ENCODE measurements at regions not wholly inside any gene's neighbourhood (a gene's known extent, or its start where the extent isn't known, plus 50 kb on each side); places are given as distances from the start of the nearest gene placed in this dataset.

DNA sequence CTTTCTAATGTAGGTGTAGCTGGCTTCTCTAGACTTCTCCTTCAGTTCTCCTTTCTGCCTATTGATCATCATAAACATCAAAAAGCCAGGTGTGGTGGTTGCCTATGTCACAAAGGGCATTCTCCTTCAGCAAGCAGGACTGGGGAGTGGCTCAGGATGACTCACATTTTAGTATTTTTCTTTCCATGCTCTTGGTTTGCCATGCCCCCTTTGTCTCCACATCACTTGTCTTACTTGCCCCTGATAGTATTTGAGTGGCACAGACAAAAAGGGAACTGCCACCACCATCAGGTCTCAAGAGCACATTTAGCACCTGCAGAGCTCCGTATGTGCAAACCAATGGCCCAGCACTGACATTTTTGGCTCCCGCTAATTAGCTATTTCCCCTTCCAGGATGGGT lies 698.8 kb downstream of the DHX35 start:
- TF ChIP-seq, protein P1, sequence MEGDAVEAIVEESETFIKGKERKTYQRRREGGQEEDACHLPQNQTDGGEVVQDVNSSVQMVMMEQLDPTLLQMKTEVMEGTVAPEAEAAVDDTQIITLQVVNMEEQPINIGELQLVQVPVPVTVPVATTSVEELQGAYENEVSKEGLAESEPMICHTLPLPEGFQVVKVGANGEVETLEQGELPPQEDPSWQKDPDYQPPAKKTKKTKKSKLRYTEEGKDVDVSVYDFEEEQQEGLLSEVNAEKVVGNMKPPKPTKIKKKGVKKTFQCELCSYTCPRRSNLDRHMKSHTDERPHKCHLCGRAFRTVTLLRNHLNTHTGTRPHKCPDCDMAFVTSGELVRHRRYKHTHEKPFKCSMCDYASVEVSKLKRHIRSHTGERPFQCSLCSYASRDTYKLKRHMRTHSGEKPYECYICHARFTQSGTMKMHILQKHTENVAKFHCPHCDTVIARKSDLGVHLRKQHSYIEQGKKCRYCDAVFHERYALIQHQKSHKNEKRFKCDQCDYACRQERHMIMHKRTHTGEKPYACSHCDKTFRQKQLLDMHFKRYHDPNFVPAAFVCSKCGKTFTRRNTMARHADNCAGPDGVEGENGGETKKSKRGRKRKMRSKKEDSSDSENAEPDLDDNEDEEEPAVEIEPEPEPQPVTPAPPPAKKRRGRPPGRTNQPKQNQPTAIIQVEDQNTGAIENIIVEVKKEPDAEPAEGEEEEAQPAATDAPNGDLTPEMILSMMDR (IDR thresholded peaks at IDR 0.05; ENCODE audit: insufficient read depth, low read length): no peak
- no peak for TF ChIP-seq POLR2AphosphoS5 (IDR thresholded peaks at IDR 0.05; ENCODE audit: low read depth)
